Chondrocyte (in vitro differentiated cells): ENCODE measurements at regions not wholly inside any gene's neighbourhood (a gene's known extent, or its start where the extent isn't known, plus 50 kb on each side); places are given as distances from the start of the nearest gene placed in this dataset.

Experiments used
- DNase-seq: peaks from one replicate; pipeline ENCODE4 v3.0.0; 2021; ENCODE audit warnings: mixed read lengths, low spot score
- H3K27ac Mint-ChIP-seq: one replicate; pipeline ENCODE4 v1.8.0; 2021; ENCODE audit warnings: mild to moderate bottlenecking, moderate library complexity, mixed read lengths; ENCODE audit not compliant: unreplicated experiment
- H3K27me3 Mint-ChIP-seq: 2 replicates; pipeline ENCODE4 v1.8.0; 2021; ENCODE audit warnings: low read depth, mixed read lengths
- H3K36me3 Mint-ChIP-seq: 2 replicates; pipeline ENCODE4 v1.8.0; 2021; ENCODE audit warnings: low read depth, mixed read lengths
- H3K4me1 Mint-ChIP-seq: 2 replicates; pipeline ENCODE4 v1.8.0; 2021; ENCODE audit warnings: low read depth, mild to moderate bottlenecking, mixed read lengths
- H3K4me3 Mint-ChIP-seq: one replicate; pipeline ENCODE4 v1.8.0; 2021; ENCODE audit warnings: mild to moderate bottlenecking, moderate library complexity, mixed read lengths; ENCODE audit not compliant: unreplicated experiment
- H3K9me3 Mint-ChIP-seq: 2 replicates; pipeline ENCODE4 v1.8.0; 2021; ENCODE audit warnings: low read depth, mixed read lengths
- TF ChIP-seq, protein P1 (sequence below): fragments of 200-600 bp; sonication (generic); IDR thresholded peaks from 2 replicates; pipeline ENCODE4 v1.5.0; 2021; ENCODE audit warnings: antibody characterized with exemption, mild to moderate bottlenecking, moderate library complexity

DNA sequence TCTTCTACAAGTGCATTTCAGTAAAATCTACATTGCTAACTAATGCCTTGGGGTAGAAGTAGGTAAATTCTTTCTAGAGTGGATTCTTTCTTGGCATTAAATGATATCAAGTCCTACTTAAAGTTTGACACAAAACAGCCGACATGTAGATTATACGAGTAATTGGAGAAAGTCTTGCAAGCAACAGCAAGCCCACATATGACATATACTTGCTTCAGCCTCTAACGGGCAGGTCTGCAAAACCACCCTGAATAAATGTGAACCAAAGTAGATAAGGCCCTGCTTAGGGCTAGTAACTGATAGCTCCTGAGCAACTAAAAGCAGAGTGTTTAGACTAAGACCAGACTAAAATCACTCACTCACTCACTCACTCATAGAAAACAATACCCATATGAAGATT, 203.2 kb downstream of the LTN1 start:
- no peaks in the 10 kb centered on the region for H3K4me1 Mint-ChIP-seq
- peaks cover 1% of the 10 kb centered on the region for H3K36me3 Mint-ChIP-seq
- TF ChIP-seq, protein P1, sequence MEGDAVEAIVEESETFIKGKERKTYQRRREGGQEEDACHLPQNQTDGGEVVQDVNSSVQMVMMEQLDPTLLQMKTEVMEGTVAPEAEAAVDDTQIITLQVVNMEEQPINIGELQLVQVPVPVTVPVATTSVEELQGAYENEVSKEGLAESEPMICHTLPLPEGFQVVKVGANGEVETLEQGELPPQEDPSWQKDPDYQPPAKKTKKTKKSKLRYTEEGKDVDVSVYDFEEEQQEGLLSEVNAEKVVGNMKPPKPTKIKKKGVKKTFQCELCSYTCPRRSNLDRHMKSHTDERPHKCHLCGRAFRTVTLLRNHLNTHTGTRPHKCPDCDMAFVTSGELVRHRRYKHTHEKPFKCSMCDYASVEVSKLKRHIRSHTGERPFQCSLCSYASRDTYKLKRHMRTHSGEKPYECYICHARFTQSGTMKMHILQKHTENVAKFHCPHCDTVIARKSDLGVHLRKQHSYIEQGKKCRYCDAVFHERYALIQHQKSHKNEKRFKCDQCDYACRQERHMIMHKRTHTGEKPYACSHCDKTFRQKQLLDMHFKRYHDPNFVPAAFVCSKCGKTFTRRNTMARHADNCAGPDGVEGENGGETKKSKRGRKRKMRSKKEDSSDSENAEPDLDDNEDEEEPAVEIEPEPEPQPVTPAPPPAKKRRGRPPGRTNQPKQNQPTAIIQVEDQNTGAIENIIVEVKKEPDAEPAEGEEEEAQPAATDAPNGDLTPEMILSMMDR: no peak
- H3K9me3 Mint-ChIP-seq: peaks cover 11% of the 10 kb centered on the region
- H3K27ac Mint-ChIP-seq: no peak overlapping the region
- H3K27me3 Mint-ChIP-seq: peaks cover 4% of the 10 kb centered on the region
- no peak overlapping the region for H3K4me3 Mint-ChIP-seq
- no peak for DNase-seq

- H3K4me3 Mint-ChIP-seq: no peak overlapping the region
- TF ChIP-seq, protein P1: no peak
These were observed 204.6 kb downstream of the LTN1 start for GRCh38 chr21:28788030-28788429.

DNA sequence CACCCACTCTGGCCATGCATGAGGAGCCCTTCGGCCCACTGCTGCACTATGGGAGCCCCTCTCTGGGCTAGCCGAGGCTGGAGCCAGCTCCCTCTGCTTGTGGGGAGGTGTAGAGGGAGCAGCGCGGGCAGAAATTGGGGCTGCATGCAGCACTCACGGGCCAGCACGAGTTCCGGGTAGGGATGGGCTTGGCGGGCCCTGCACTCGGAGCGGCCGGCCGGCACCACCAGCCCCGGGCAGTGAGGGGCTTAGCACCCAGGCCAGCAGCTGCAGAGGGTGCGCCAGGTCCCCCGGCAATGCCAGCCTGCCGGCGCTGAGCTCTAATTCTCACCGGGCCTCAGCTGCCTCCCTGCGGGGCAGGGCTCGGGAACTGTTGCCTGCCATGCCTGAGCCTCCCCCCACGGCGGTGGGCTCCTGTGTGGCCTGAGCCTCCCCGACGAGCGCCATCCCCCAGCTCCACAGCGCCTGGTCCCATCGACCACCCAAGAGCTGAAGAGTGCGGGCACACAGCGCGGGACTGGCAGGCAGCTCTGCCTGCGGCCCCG, 209.0 kb downstream of the LTN1 start:
- Mint-ChIP-seq H3K9me3 (peaks cover 11% of the 10 kb centered on the region), H3K27ac (no peak overlapping the region)

More at GRCh38 chr21:28788030-28788429, 204.6 kb downstream of the LTN1 start:
- no peak for DNase-seq
- peaks cover 4% of the 10 kb centered on the region for H3K27me3 Mint-ChIP-seq
- peaks cover 1% of the 10 kb centered on the region for H3K36me3 Mint-ChIP-seq
- no peaks in the 10 kb centered on the region for H3K4me1 Mint-ChIP-seq
- H3K9me3 Mint-ChIP-seq: peaks cover 11% of the 10 kb centered on the region
- H3K27ac Mint-ChIP-seq: no peak overlapping the region

GRCh38 chr21:28781602-28782276, 210.9 kb downstream of the LTN1 start:
- TF ChIP-seq, protein P1: peak; percentile 74
- Mint-ChIP-seq H3K27ac (no peak overlapping the region), H3K27me3 (peaks cover 4% of the 10 kb centered on the region), H3K36me3 (peaks cover 1% of the 10 kb centered on the region), H3K4me1 (no peaks in the 10 kb centered on the region), H3K9me3 (peaks cover 11% of the 10 kb centered on the region), H3K4me3 (no peak overlapping the region)
- no peak for DNase-seq

More for the DNA sequence above, 209.0 kb downstream of the LTN1 start:
- H3K36me3 Mint-ChIP-seq: peaks cover 1% of the 10 kb centered on the region
- H3K27me3 Mint-ChIP-seq: peaks cover 4% of the 10 kb centered on the region
- peak; percentile 78 for DNase-seq
- no peaks in the 10 kb centered on the region for H3K4me1 Mint-ChIP-seq
- H3K4me3 Mint-ChIP-seq: no peak overlapping the region
- TF ChIP-seq, protein P1: no peak

DNA sequence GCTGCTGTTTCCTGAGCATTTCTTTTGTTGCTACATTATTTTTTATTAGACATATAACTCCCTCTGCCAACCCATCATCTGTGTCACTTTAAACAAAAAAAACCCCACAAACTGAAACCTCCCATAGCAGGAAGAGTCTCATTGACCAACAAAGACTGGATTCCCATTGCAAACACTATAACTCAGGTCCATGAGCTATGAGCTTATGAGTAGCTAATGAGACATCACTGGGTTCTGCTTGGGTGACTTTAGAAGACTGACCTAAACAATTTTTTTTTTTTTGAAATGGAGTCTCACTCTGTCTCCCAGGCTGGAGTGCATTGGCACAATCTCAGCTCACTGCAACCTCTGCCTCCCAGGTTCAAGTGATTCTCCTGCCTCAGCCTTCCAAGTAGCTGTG, 212.8 kb downstream of the LTN1 start:
- peaks cover 8% of the 10 kb centered on the region for H3K4me1 Mint-ChIP-seq
- TF ChIP-seq, protein P1: no peak
- DNase-seq: no peak
- peaks cover 4% of the 10 kb centered on the region for H3K27me3 Mint-ChIP-seq
- H3K36me3 Mint-ChIP-seq: no peaks in the 10 kb centered on the region
- no peak overlapping the region for H3K27ac Mint-ChIP-seq
- H3K9me3 Mint-ChIP-seq: peaks cover 2% of the 10 kb centered on the region
- no peak overlapping the region for H3K4me3 Mint-ChIP-seq
